GM21423 (cell line): ENCODE measurements at regions not wholly inside any gene's neighbourhood (a gene's known extent, or its start where the extent isn't known, plus 50 kb on each side); places are given as distances from the start of the nearest gene placed in this dataset.
"Not testable (repeated sequence)": the region's sequence is repeated elsewhere in the genome, so short reads cannot be mapped to it uniquely, and the experiment has no call there.

Experiments
- ATAC-seq: cut with Tn5 transposase; IDR thresholded peaks from one replicate; pipeline ENCODE4 v1.9.1; 2021; ENCODE audit warnings: mild to moderate bottlenecking, moderate library complexity; ENCODE audit not compliant: unreplicated experiment

- ATAC-seq, result no peak
Measured at GRCh38 chr7:109879287-109879828, 1211.6 kb upstream of the LRRN3 start.

GRCh38 chr7:109890622-109891021 lies 1200.3 kb upstream of the LRRN3 start:
- ATAC-seq, result no peak

GRCh38 chr7:109893231-109893630 lies 1197.7 kb upstream of the LRRN3 start:
- ATAC-seq, result no peak

- ATAC-seq, result no peak
Measured at GRCh38 chr7:109895536-109895935, 1195.4 kb upstream of the LRRN3 start.

GRCh38 chr7:109901926-109902325 lies 1189.0 kb upstream of the LRRN3 start:
- ATAC-seq, result no peak

- ATAC-seq, result not testable (repeated sequence)
Measured at GRCh38 chr7:109905368-109906065, 1185.4 kb upstream of the LRRN3 start.

GRCh38 chr7:109915670-109916069 lies 1175.3 kb upstream of the LRRN3 start:
- ATAC-seq, result no peak

GRCh38 chr7:109926738-109927137 lies 1164.2 kb upstream of the LRRN3 start:
- ATAC-seq, result no peak

GRCh38 chr7:109930049-109930448 lies 1160.9 kb upstream of the LRRN3 start:
- no peak for ATAC-seq

GRCh38 chr7:109939207-109939606 lies 1151.7 kb upstream of the LRRN3 start:
- no peak for ATAC-seq

- no peak for ATAC-seq
Measured at GRCh38 chr7:109945820-109946518, 1145.0 kb upstream of the LRRN3 start.

- ATAC-seq, result no peak
Measured at GRCh38 chr7:109950256-109950655, 1140.7 kb upstream of the LRRN3 start.

- ATAC-seq, result no peak
Measured at GRCh38 chr7:109950821-109951564, 1139.9 kb upstream of the LRRN3 start.

GRCh38 chr7:109951565-109951928 lies 1139.4 kb upstream of the LRRN3 start:
- ATAC-seq, result no peak

GRCh38 chr7:109955986-109956385 lies 1134.9 kb upstream of the LRRN3 start:
- no peak for ATAC-seq

GRCh38 chr7:109956916-109957315 lies 1134.0 kb upstream of the LRRN3 start:
- ATAC-seq, result no peak

GRCh38 chr7:109963741-109964140 lies 1127.2 kb upstream of the LRRN3 start:
- no peak for ATAC-seq

- no peak for ATAC-seq
Measured at GRCh38 chr7:109964780-109965179, 1126.1 kb upstream of the LRRN3 start.

- ATAC-seq, result no peak
Measured at GRCh38 chr7:109967406-109967805, 1123.5 kb upstream of the LRRN3 start.

GRCh38 chr7:109983618-109984017 lies 1107.3 kb upstream of the LRRN3 start:
- ATAC-seq, result no peak

- ATAC-seq, result no peak
Measured at GRCh38 chr7:109984729-109985128, 1106.2 kb upstream of the LRRN3 start.

- ATAC-seq, result no peak
Measured at GRCh38 chr7:109986701-109987100, 1104.2 kb upstream of the LRRN3 start.
